H9 (cell line): ENCODE measurements at regions not wholly inside any gene's neighbourhood (a gene's known extent, or its start where the extent isn't known, plus 50 kb on each side); places are given as distances from the start of the nearest gene placed in this dataset.

ENCODE experiments used
- DNase-seq: peaks from one replicate; pipeline ENCODE4 v3.0.0-alpha.2; 2017
- H2AFZ ChIP-seq: one replicate; pipeline ENCODE4 v1.6.1; 2013; ENCODE audit warnings: mild to moderate bottlenecking, low read length, control low read depth, moderate library complexity
- H2AK5ac ChIP-seq: 2 replicates; pipeline ENCODE4 v1.6.1; 2013; ENCODE audit warnings: low read length, control low read depth, mixed read lengths; ENCODE audit not compliant: insufficient read length
- H2BK120ac ChIP-seq: one replicate; pipeline ENCODE4 v1.6.1; 2013; ENCODE audit warnings: low read depth, mild to moderate bottlenecking, low read length, control low read depth, inconsistent platforms; ENCODE audit not compliant: poor library complexity, severe bottlenecking
- H2BK12ac ChIP-seq: 2 replicates; pipeline ENCODE4 v1.6.1; 2013; ENCODE audit warnings: low read length, control low read depth, mixed read lengths, low read depth; ENCODE audit not compliant: insufficient read length
- H2BK15ac ChIP-seq: 2 replicates; pipeline ENCODE4 v1.6.1; 2013; ENCODE audit warnings: low read depth, low read length, control low read depth
- H2BK20ac ChIP-seq: one replicate; pipeline ENCODE4 v1.6.1; 2013; ENCODE audit warnings: low read depth, mild to moderate bottlenecking, low read length, control low read depth, inconsistent platforms; ENCODE audit not compliant: poor library complexity, severe bottlenecking
- H2BK5ac ChIP-seq: 2 replicates; pipeline ENCODE4 v1.6.1; 2013; ENCODE audit warnings: low read length, control low read depth, mixed read lengths; ENCODE audit not compliant: insufficient read length
- H3K14ac ChIP-seq: 2 replicates; pipeline ENCODE4 v1.6.1; 2013; ENCODE audit warnings: low read length, control low read depth; ENCODE audit not compliant: insufficient read depth
- H3K18ac ChIP-seq: 2 replicates; pipeline ENCODE4 v1.6.1; 2013; ENCODE audit warnings: low read depth, mild to moderate bottlenecking, mixed read lengths, low read length, control low read depth; ENCODE audit not compliant: insufficient read length
- H3K23ac ChIP-seq: 2 replicates; pipeline ENCODE4 v1.6.1; 2013; ENCODE audit warnings: low read length, control low read depth, mixed read lengths, low read depth; ENCODE audit not compliant: insufficient read length
- H3K23me2 ChIP-seq: 2 replicates; pipeline ENCODE4 v1.6.1; 2013; ENCODE audit warnings: low read depth, mild to moderate bottlenecking, mixed read lengths, low read length, control low read depth; ENCODE audit not compliant: insufficient read length, poor library complexity, severe bottlenecking
- H3K27ac ChIP-seq: 2 replicates; pipeline ENCODE4 v1.5.1; 2013; ENCODE audit warnings: low read length, control low read depth, mixed read lengths, low read depth; ENCODE audit not compliant: insufficient read length
- H3K27me3 ChIP-seq: 2 replicates; pipeline ENCODE4 v1.6.1; 2013; ENCODE audit warnings: low read length, control low read depth, inconsistent platforms; ENCODE audit not compliant: insufficient read depth
- H3K4ac ChIP-seq: 2 replicates; pipeline ENCODE4 v1.6.1; 2013; ENCODE audit warnings: low read depth, mild to moderate bottlenecking, control low read depth, inconsistent platforms, low read length, moderate library complexity
- H3K4me1 ChIP-seq: 2 replicates; pipeline ENCODE4 v1.6.1; 2013; ENCODE audit warnings: low read length, control low read depth, inconsistent platforms; ENCODE audit not compliant: insufficient read depth
- H3K4me2 ChIP-seq: 2 replicates; pipeline ENCODE4 v1.6.1; 2013; ENCODE audit warnings: low read length, control low read depth, mixed read lengths; ENCODE audit not compliant: insufficient read length, insufficient read depth
- H3K56ac ChIP-seq: 2 replicates; pipeline ENCODE4 v1.6.1; 2013; ENCODE audit warnings: low read depth, mild to moderate bottlenecking, mixed read lengths, low read length, control low read depth; ENCODE audit not compliant: insufficient read length
- H3K79me1 ChIP-seq: 2 replicates; pipeline ENCODE4 v1.6.1; 2013; ENCODE audit warnings: low read depth, mild to moderate bottlenecking, moderate library complexity, low read length, control low read depth, inconsistent platforms; ENCODE audit not compliant: insufficient read depth, poor library complexity, severe bottlenecking
- H3K79me2 ChIP-seq: 2 replicates; pipeline ENCODE4 v1.6.1; 2013; ENCODE audit warnings: low read length, control low read depth, inconsistent platforms; ENCODE audit not compliant: insufficient read depth
- H3K9ac ChIP-seq: 2 replicates; pipeline ENCODE4 v1.6.1; 2013; ENCODE audit warnings: low read length, control low read depth, mixed read lengths; ENCODE audit not compliant: insufficient read length; ENCODE audit errors: extremely low read depth
- H3K9me3 ChIP-seq: one replicate; pipeline ENCODE4 v1.6.1; 2013; ENCODE audit warnings: low read depth, low read length, inconsistent platforms; ENCODE audit not compliant: control insufficient read depth
- H3T11ph ChIP-seq: one replicate; pipeline ENCODE4 v1.6.1; 2013; ENCODE audit warnings: mild to moderate bottlenecking, low read length, control low read depth, inconsistent platforms
- H4K20me1 ChIP-seq: one replicate; pipeline ENCODE4 v1.6.1; 2013; ENCODE audit not compliant: control insufficient read depth, insufficient read length, insufficient read depth
- H4K5ac ChIP-seq: 2 replicates; pipeline ENCODE4 v1.6.1; 2013; ENCODE audit warnings: low read depth, mild to moderate bottlenecking, mixed read lengths, low read length, control low read depth; ENCODE audit not compliant: insufficient read length
- H4K8ac ChIP-seq: replicated peaks from 2 replicates; pipeline ENCODE4 v1.6.1; 2013; ENCODE audit warnings: low read length, control low read depth, mixed read lengths, low read depth; ENCODE audit not compliant: insufficient read length
- H4K91ac ChIP-seq: 2 replicates; pipeline ENCODE4 v1.6.1; 2013; ENCODE audit warnings: low read depth, mild to moderate bottlenecking, moderate library complexity, mixed read lengths, low read length, control low read depth; ENCODE audit not compliant: insufficient read length
- H3K27ac Mint-ChIP-seq, 3 experiments: 2 replicates in 2 of 3; 3 replicates in 1 of 3; pipeline ENCODE4 v1.8.0; 2020 to 2021; ENCODE audit warnings: mixed read lengths in 3 of 3, mild to moderate bottlenecking in 1 of 3, moderate library complexity in 1 of 3
- H3K27me3 Mint-ChIP-seq: 2 replicates; pipeline ENCODE4 v1.8.0; 2021; ENCODE audit warnings: low read depth, mild to moderate bottlenecking, moderate library complexity, mixed read lengths
- H3K36me3 Mint-ChIP-seq, 3 experiments: 2 replicates in 2 of 3; 3 replicates in 1 of 3; pipeline ENCODE4 v1.8.0; 2020 to 2021; ENCODE audit warnings: low read depth in 3 of 3, mixed read lengths in 3 of 3; ENCODE audit not compliant: insufficient read depth in 1 of 3
- H3K4me1 Mint-ChIP-seq, 2 experiments: 2 replicates each; pipeline ENCODE4 v1.8.0; 2020; ENCODE audit warnings: mixed read lengths in 2 of 2
- H3K4me3 Mint-ChIP-seq, 2 experiments: 2 replicates in 1 of 2; 3 replicates in 1 of 2; pipeline ENCODE4 v1.8.0; 2020 to 2021; ENCODE audit warnings: mild to moderate bottlenecking in 2 of 2, mixed read lengths in 2 of 2, moderate library complexity in 1 of 2
- H3K9me3 Mint-ChIP-seq, 2 experiments: 2 replicates in 1 of 2; 3 replicates in 1 of 2; pipeline ENCODE4 v1.8.0; 2020; ENCODE audit warnings: mild to moderate bottlenecking in 2 of 2, mixed read lengths in 2 of 2, moderate library complexity in 1 of 2
- WGBS: extraction: QIAGEN DNeasy Blood & Tissue Kit; methylation state at CpG from one replicate; pipeline ENCODE4 v1.1.7; 2013; ENCODE audit warnings: missing lambda C conversion rate, low lambda C conversion rate, mixed read lengths; ENCODE audit not compliant: insufficient read length; ENCODE audit errors: extremely low coverage; 5-methylcytosine and 5-hydroxymethylcytosine counted together
- TF ChIP-seq, protein P1 (sequence below): fragments of 200-600 bp; sonication (generic); conservative IDR thresholded peaks from 3 replicates; pipeline ENCODE4 v1.8.0; 2021; ENCODE audit warnings: antibody characterized with exemption, mild to moderate bottlenecking

- 0 out of 4 replicates have a peak, but pooled peaks cover 0 to 2% of the 10 kb centered on the region in 2 experiments for H3K4me1 Mint-ChIP-seq
- H3K79me1 ChIP-seq: no peaks in the 10 kb centered on the region
- no CpG with 5 or more reads among the region's 4 CpGs for WGBS
Measured at GRCh38 chr2:164371916-164372315, 249.4 kb downstream of the GRB14 start.

More at GRCh38 chr2:164371916-164372315, 249.4 kb downstream of the GRB14 start:
- no peaks in the 10 kb centered on the region for H3K27me3 Mint-ChIP-seq
- H4K8ac ChIP-seq: no peak overlapping the region
- H2AFZ ChIP-seq: no peak overlapping the region
- H3K27ac ChIP-seq: no peak overlapping the region
- H2BK15ac ChIP-seq: no peak overlapping the region
- H2BK12ac ChIP-seq: no peak overlapping the region
- no peak overlapping the region for H3K27ac Mint-ChIP-seq
- H3K36me3 Mint-ChIP-seq: peaks cover 1 to 27% (median 14%) of the 10 kb centered on the region in 3 experiments; a peak in 5 of 7 replicates
- H4K5ac ChIP-seq: no peak overlapping the region
- no peak overlapping the region for H3K18ac ChIP-seq
- no peaks in the 10 kb centered on the region for H3K27me3 ChIP-seq
- H3K23me2 ChIP-seq: no peaks in the 10 kb centered on the region
- H4K91ac ChIP-seq: no peak overlapping the region
- H2BK5ac ChIP-seq: no peak overlapping the region
- H4K20me1 ChIP-seq: no peaks in the 10 kb centered on the region
- H3K23ac ChIP-seq: no peak overlapping the region
- no peak overlapping the region for H2BK20ac ChIP-seq
- TF ChIP-seq, protein P1, sequence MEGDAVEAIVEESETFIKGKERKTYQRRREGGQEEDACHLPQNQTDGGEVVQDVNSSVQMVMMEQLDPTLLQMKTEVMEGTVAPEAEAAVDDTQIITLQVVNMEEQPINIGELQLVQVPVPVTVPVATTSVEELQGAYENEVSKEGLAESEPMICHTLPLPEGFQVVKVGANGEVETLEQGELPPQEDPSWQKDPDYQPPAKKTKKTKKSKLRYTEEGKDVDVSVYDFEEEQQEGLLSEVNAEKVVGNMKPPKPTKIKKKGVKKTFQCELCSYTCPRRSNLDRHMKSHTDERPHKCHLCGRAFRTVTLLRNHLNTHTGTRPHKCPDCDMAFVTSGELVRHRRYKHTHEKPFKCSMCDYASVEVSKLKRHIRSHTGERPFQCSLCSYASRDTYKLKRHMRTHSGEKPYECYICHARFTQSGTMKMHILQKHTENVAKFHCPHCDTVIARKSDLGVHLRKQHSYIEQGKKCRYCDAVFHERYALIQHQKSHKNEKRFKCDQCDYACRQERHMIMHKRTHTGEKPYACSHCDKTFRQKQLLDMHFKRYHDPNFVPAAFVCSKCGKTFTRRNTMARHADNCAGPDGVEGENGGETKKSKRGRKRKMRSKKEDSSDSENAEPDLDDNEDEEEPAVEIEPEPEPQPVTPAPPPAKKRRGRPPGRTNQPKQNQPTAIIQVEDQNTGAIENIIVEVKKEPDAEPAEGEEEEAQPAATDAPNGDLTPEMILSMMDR: no peak
- no peak overlapping the region for H2BK120ac ChIP-seq
- H3T11ph ChIP-seq: no peak overlapping the region
- no peak overlapping the region for H3K56ac ChIP-seq
- H3K9me3 ChIP-seq: no peaks in the 10 kb centered on the region
- H3K4me3 Mint-ChIP-seq: no peak overlapping the region
- no peak overlapping the region for H3K4me2 ChIP-seq
- no peaks in the 10 kb centered on the region for H3K4me1 ChIP-seq
- no peak for DNase-seq
- H3K79me2 ChIP-seq: no peaks in the 10 kb centered on the region
- H3K9me3 Mint-ChIP-seq: peaks cover 23 to 24% of the 10 kb centered on the region in 2 experiments
- H3K9ac ChIP-seq: no peak overlapping the region
- H3K4ac ChIP-seq: no peak overlapping the region
- H2AK5ac ChIP-seq: no peak overlapping the region
- H3K14ac ChIP-seq: no peak overlapping the region
